Body of pancreas (tissue), 4 donors: ENCODE measurements at regions not wholly inside any gene's neighbourhood (a gene's known extent, or its start where the extent isn't known, plus 50 kb on each side); places are given as distances from the start of the nearest gene placed in this dataset.

ENCODE experiments used
- ATAC-seq: fragments of 150-250 bp; one replicate; pipeline ENCODE4 v1.9.1; 2016
- DNase-seq, 4 donors: peaks; one replicate each; pipeline ENCODE4 v3.0.0-alpha.2; 2019
- H3K27ac ChIP-seq, 4 donors: fragments of 200-600 bp; sonication (generic); 1 replicate in 3 of 4; 2 replicates in 1 of 4; pipeline versions ENCODE4 v1.5.1 to v1.6.1; 2016 to 2019; ENCODE audit warnings: mild to moderate bottlenecking in 1 of 4, mixed read lengths in 1 of 4, moderate library complexity in 1 of 4
- H3K27me3 ChIP-seq, 2 donors: fragments of 200-600 bp; sonication (generic); one replicate each; pipeline ENCODE4 v1.6.0; 2016; ENCODE audit warnings: mild to moderate bottlenecking in 1 of 2
- H3K36me3 ChIP-seq, 2 donors: fragments of 200-600 bp; sonication (generic); replicated peaks in 1 of 2; 2 replicates each; pipeline ENCODE4 v1.5.1; 2016; ENCODE audit warnings: low read depth in 2 of 2; ENCODE audit not compliant: insufficient read depth in 1 of 2
- H3K4me1 ChIP-seq: fragments of 200-600 bp; sonication (generic); one replicate; pipeline ENCODE4 v1.6.0; 2016
- H3K4me3 ChIP-seq, 2 donors: fragments of 200-600 bp; sonication (generic); 1 replicate in 1 of 2; 2 replicates in 1 of 2; pipeline ENCODE4 v1.5.1; 2016 to 2019
- H3K9me3 ChIP-seq, 3 donors: fragments of 200-600 bp; sonication (generic); 1 replicate in 2 of 3; 2 replicates in 1 of 3; pipeline ENCODE4 v1.5.1; 2016
- POLR2A ChIP-seq, 3 donors: fragments of 450-650 bp; IDR thresholded peaks; one replicate each; pipeline ENCODE4 v1.6.1; 2016; ENCODE audit warnings: antibody characterized with exemption in 3 of 3, mild to moderate bottlenecking in 2 of 3
- WGBS, 2 donors: methylation state at CpG; one replicate each; pipeline ENCODE4 v1.1.5; 2017; 5-methylcytosine and 5-hydroxymethylcytosine counted together
- intact Hi-C: fragments of 100-400 bp; cut with DNase I; formaldehyde crosslinking; loops from one replicate; pipeline ENCODE4 v1.15.1; 2023
- TF ChIP-seq, protein P1 (sequence below), 7 experiments: fragments of 450-650 bp in 4 of 7; fragments of 200-600 bp in 3 of 7; sonication (generic) in 3 of 7; IDR thresholded peaks; one replicate each; pipeline ENCODE4 v1.5.1; 2016 to 2019; ENCODE audit warnings: antibody characterized with exemption in 7 of 7

DNA sequence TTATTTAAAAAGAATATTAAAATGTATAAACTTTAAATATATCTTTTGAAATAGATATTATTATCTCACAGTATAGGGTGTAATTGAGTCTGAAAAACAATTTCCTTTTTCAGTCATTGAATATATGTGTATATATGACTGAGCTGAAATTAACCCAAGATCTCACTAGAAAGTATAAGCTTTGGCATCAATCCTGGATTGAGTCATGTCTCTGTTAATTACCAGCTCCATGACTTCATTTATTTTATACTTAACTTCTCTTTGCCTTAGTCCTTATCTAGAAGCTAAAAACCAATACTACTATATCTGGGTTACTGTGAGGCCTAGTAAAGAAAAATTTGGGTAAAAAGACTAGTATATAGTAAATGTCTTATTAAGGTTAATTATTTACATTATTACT, 1020.3 kb downstream of the LRFN5 start:
- DNase-seq (no peak), ATAC-seq (no peak)
- no peaks in the 10 kb centered on the region for H3K27me3 ChIP-seq
- H3K36me3 ChIP-seq, result no peaks in the 10 kb centered on the region
- H3K27ac ChIP-seq, result no peak overlapping the region
- TF ChIP-seq POLR2A (IDR thresholded peaks at IDR 0.05), result no peak
- TF ChIP-seq, protein P1, sequence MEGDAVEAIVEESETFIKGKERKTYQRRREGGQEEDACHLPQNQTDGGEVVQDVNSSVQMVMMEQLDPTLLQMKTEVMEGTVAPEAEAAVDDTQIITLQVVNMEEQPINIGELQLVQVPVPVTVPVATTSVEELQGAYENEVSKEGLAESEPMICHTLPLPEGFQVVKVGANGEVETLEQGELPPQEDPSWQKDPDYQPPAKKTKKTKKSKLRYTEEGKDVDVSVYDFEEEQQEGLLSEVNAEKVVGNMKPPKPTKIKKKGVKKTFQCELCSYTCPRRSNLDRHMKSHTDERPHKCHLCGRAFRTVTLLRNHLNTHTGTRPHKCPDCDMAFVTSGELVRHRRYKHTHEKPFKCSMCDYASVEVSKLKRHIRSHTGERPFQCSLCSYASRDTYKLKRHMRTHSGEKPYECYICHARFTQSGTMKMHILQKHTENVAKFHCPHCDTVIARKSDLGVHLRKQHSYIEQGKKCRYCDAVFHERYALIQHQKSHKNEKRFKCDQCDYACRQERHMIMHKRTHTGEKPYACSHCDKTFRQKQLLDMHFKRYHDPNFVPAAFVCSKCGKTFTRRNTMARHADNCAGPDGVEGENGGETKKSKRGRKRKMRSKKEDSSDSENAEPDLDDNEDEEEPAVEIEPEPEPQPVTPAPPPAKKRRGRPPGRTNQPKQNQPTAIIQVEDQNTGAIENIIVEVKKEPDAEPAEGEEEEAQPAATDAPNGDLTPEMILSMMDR (IDR thresholded peaks at IDR 0.05), result no peak
- H3K4me1 ChIP-seq, result no peaks in the 10 kb centered on the region
- intact Hi-C loops, result no loop called here
- no peak overlapping the region for H3K4me3 ChIP-seq
- no peaks in the 10 kb centered on the region for H3K9me3 ChIP-seq

DNA sequence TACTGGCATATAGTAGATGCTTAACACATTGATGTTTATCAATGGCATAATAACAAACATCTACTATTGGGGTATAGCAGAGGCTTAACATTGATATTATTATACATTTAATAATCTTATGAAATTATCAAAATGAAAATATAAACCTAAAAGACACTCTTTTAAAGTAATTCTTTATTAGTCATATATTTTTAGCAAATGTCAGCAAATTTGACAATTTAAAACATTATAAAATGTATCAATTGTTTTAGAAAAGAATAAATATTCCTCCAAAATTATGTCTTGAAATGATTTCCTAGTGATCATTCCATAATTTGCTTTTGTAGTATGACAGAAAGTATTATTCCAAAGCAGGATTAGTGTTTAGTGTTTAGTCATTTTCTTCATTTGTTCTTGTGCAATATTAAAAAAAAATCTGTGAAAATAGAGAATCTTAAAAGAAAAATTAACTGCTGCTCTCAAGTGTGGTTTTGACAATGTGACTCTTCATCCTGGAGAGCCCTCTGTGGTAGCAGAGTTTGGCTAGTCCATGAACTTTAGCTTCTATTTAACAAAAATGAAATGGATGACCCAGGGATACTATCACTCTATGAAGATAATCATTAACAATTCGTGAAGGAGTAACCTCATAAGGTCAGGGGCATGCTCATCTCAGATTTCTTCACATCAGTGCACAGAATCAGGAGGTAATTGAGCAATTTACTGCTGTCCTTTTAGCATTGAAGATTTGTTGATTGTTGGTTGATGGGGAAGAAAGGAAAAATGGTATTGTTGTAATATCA, 1018.5 kb downstream of the LRFN5 start:
- ATAC-seq (no peak), DNase-seq (no peak)
- 4 to 31% methylated on average over 1 of the region's 1 CpG for WGBS, 2 donors
- no peak for TF ChIP-seq POLR2A (IDR thresholded peaks at IDR 0.05)
- TF ChIP-seq, protein P1 (IDR thresholded peaks at IDR 0.05), result no peak
- Histone ChIP-seq H3K4me1 (no peaks in the 10 kb centered on the region), H3K27me3 (no peaks in the 10 kb centered on the region), H3K9me3 (no peaks in the 10 kb centered on the region), H3K36me3 (no peaks in the 10 kb centered on the region), H3K27ac (no peak overlapping the region), H3K4me3 (no peak overlapping the region)
- intact Hi-C loops, result no loop called here

DNA sequence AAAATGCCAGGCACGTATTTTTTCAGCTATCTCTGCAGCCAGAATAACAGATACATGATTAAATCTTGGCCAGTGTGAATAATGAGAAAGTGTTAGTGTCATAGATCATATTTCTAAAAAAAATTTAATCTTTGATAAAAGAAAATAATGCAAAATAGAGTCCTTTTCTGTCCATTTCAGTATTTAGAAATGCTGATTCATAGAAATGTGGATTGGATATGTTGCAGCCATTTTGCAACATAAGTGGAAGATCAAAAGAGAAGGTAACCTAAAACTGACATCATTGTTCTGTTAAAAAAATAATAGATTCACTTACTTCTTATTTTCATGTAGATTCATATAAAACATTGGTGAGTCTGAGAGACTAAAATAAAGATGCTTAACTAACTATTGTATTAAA, 1010.3 kb downstream of the LRFN5 start:
- TF ChIP-seq POLR2A (IDR thresholded peaks at IDR 0.05), result no peak
- TF ChIP-seq, protein P1 (IDR thresholded peaks at IDR 0.05), result no peak
- Histone ChIP-seq H3K36me3 (no peaks in the 10 kb centered on the region), H3K27me3 (no peaks in the 10 kb centered on the region), H3K4me3 (no peak overlapping the region), H3K9me3 (no peaks in the 10 kb centered on the region), H3K27ac (no peak overlapping the region), H3K4me1 (no peaks in the 10 kb centered on the region)
- WGBS, 2 donors, result 35 to 51% methylated on average over 1 of the region's 1 CpG
- intact Hi-C loops, result no loop called here
- DNase-seq (no peak), ATAC-seq (no peak)

DNA sequence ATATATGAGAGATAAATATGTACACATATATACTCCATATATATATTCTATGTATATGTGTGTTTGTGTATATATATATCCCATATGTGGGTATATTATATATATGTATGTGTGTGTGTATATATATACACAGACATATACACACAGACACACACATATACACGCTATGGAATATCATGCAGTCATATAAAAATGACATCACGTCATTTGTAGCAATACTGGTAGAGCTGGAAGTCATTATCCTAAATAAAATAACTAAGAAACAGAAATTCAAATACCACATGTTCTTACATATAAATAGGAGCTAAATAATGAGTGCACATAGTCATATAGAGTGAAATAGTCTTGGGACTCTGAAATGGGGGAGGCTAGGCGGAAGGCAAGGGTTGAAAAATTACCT, 1000.2 kb downstream of the LRFN5 start:
- intact Hi-C loops, result no loop called here
- DNase-seq (no peak), ATAC-seq (no peak)
- Histone ChIP-seq H3K27me3 (no peaks in the 10 kb centered on the region), H3K36me3 (no peaks in the 10 kb centered on the region), H3K4me3 (no peak overlapping the region), H3K27ac (no peak overlapping the region), H3K9me3 (no peaks in the 10 kb centered on the region), H3K4me1 (no peaks in the 10 kb centered on the region)
- no peak for TF ChIP-seq POLR2A (IDR thresholded peaks at IDR 0.05)
- TF ChIP-seq, protein P1 (IDR thresholded peaks at IDR 0.05), result no peak
- WGBS, 2 donors, result 64 to 85% methylated on average over 3 of the region's 3 CpGs

DNA sequence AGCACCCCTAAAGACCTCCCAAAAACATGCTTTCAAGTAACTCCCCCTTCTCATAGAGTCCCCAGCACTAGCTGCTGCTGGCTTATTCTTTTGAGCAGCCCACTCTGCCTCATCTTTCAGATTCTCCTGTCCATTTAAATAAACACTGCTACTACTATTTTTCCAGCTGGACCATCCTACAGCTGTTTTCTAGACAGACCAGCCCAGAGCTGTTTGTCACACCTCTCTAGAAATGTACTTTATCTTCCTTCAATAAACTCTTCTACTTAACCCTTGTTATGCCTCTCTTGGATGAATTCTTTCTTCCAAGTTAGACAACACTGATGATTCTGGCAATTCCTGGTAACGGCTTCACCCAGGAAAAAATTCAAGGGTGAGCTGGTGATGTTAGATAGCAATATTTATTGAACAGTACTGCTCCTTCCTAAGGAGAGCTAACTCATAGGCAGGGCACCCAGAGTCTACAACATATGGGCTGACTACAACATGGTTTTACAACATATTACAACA, 995.7 kb downstream of the LRFN5 start:
- Histone ChIP-seq H3K9me3 (no peaks in the 10 kb centered on the region), H3K27me3 (no peaks in the 10 kb centered on the region), H3K27ac (no peak overlapping the region), H3K4me3 (no peak overlapping the region), H3K4me1 (no peaks in the 10 kb centered on the region), H3K36me3 (no peaks in the 10 kb centered on the region)
- TF ChIP-seq, protein P1 (IDR thresholded peaks at IDR 0.05), result no peak
- no peak for TF ChIP-seq POLR2A (IDR thresholded peaks at IDR 0.05)
- ATAC-seq, result no peak
- no peak for DNase-seq
- 77 to 86% methylated on average over 1 of the region's 1 CpG for WGBS, 2 donors
- intact Hi-C loops, result no loop called here
